ENCODE measurements at regions not wholly inside any gene's neighbourhood (a gene's known extent, or its start where the extent isn't known, plus 50 kb on each side); places are given as distances from the start of the nearest gene placed in this dataset.
"Not testable (repeated sequence)": the region's sequence is repeated elsewhere in the genome, so short reads cannot be mapped to it uniquely, and the experiment has no call there.

- no peak for DNase-seq (ENCODE audit: low read depth)
Measured at GRCh38 chrX:34404386-34405070, 252.6 kb downstream of the TMEM47 start.

- no peak for DNase-seq (ENCODE audit: low read depth)
Measured at GRCh38 chrX:34401411-34401810, 255.7 kb downstream of the TMEM47 start.

DNA sequence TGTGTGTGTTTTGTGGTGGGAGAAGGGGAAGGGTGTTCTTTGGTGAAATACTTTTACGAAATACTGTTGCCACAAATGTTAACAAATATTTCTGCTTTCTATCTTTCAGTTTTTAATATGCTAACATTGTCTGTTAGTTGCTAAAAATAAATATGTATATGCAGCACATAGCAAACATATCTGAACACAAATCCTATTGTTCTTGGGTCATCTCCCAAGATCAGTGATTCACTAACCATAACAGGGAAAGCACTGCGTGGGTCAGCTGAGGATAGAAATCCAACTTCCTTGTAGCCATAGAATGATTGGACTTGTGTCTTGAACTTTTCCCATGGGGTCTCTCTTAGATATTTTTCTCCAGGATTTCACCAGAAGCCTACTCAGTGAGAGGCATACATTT is 250.3 kb upstream of the FAM47A start:
- no peak for DNase-seq (ENCODE audit: low read depth)

DNA sequence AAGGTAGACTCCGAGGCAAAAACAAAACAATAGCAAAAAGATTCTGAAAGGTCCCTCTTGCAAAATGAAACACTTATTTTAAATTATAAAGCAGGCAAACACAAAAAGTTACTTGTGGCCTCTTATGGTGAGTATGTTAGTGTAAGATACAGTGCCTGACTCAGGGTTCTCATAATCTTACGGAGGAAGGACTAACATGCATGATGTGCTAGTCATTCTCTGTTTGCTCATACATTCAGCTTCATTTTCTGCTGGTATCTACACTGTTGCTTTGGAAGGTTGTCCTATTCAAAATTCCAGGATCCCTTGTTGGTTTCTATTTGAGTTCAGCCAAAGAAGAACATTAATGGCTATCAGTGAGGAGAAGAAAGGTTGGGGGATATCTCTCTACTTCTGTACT is 249.1 kb upstream of the FAM47A start:
- DNase-seq (ENCODE audit: low read depth), result no peak

- DNase-seq (ENCODE audit: low read depth), result no peak
Measured at GRCh38 chrX:34379891-34380290, 247.8 kb upstream of the FAM47A start.

GRCh38 chrX:34377645-34378044 is 245.5 kb upstream of the FAM47A start:
- no peak for DNase-seq (ENCODE audit: low read depth)

DNA sequence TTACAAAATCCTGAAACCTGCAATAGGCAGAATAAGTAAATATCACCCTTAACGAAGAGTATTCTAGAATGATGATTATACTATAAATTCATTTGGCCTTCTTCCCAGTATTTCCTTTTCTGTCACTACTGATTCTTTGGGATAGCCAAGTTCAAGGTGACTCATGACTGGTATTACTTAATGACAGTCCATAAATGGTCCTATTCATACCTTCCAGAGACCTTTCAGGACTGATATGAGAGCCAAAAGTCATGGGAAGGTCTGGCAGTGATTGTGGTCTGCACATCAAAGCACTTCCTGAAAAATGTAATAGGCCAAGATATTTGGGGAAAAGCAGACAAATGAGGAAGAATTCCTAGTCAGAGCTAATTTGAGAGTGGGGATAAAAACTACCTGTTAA is 239.6 kb upstream of the FAM47A start:
- no peak for DNase-seq (ENCODE audit: low read depth)

DNA sequence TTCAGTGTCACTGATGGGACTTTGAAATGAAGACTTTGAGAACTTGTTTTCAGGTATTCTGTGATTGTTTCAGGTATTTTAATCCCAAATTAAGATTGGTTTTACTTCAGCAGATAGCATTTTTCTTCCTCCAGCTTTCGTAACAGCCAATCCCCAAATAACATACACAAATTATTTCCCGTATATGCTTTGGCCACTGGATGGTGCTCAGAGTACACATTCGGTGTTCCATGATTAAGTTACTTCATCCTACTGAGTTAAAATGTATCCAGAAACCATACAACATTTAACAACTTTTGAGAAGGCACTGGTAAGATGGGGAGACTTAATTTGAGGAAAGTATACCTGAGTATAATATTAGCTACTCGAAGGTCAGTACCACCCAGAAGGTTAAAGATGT is 233.4 kb upstream of the FAM47A start:
- DNase-seq (ENCODE audit: low read depth), result peak; percentile 3

DNA sequence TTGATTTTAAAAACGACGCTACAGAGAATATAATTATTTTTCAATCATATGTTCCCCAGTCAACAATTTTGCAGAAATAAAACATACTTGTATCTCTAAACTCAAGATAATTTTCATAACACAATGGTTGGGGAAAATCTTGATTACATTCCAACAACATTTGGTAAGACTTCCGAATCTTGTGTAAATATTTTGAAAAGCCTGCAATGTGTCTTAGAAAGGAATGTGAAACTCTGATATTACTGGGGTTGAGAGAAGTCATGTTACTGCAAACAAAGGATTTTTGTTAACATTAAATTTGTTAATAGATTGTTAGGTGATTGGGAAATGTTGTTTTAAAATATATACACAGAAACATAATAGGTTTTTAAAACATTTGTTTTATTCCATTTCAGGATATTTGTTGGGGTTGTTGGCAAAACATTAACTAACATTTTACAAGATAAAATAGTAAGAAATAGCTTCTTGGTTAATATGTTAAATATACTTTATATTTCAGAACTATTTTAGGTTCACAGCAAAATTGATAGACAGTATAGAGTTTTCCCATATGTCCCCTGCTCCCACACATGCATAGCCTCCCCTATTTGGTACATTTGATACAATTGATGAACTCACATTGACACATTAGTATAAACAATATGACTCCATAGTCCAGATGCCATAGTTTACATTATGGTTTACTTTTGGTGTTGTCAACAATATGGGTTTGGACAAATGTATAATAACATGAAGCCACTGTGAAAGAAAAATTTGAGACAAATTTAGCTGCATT is 218.6 kb upstream of the FAM47A start:
- no peak for DNase-seq (ENCODE audit: low read depth)

- no peak for DNase-seq (ENCODE audit: low read depth)
Measured at GRCh38 chrX:34343001-34343400, 210.9 kb upstream of the FAM47A start.

- DNase-seq (ENCODE audit: low read depth), result no peak
Measured at GRCh38 chrX:34341814-34342213, 209.7 kb upstream of the FAM47A start.

GRCh38 chrX:34341258-34341657 is 209.1 kb upstream of the FAM47A start:
- DNase-seq (ENCODE audit: low read depth), result no peak

DNA sequence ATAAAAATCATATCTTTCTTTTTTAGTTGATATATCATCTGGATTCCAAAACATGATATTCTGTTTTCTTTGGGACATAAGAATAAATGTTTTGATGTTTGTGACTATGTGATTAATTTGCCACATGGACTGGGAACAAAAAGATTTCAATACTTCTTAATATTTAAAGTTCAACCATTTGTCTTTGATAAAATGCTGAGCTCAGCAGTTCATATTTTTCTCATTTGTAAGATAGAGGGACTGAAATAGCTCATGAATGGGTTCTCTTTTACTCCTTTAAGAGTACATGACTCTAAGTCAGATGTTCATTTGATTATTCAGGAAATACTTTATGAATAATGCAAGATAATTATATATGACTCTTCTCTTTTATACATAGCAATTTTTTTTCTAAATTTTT is 205.9 kb upstream of the FAM47A start:
- no peak for DNase-seq (ENCODE audit: low read depth)

DNA sequence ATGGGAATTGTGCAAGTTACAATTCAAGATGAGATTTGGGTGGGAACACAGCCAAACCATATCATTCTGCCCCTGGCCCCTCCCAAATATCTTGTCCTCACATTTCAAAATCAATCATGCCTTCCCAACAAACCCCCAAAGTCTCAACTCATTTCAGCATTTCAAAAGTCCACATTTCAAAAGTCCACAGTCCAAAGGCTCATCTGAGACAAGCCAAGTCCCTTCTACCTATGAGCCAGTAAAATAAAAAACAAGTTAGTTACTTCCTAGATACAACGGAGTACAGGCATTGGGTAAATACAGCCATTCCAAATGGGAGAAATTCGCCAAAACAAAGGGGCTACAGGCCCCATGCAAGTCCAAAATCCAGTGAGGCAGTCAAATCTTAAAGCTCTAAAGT is 203.3 kb upstream of the FAM47A start:
- not testable (repeated sequence) for DNase-seq (ENCODE audit: low read depth)

- no peak for DNase-seq (ENCODE audit: low read depth)
Measured at GRCh38 chrX:34332334-34332733, 200.2 kb upstream of the FAM47A start.

- no peak for DNase-seq (ENCODE audit: low read depth)
Measured at GRCh38 chrX:34325460-34325859, 193.3 kb upstream of the FAM47A start.

DNA sequence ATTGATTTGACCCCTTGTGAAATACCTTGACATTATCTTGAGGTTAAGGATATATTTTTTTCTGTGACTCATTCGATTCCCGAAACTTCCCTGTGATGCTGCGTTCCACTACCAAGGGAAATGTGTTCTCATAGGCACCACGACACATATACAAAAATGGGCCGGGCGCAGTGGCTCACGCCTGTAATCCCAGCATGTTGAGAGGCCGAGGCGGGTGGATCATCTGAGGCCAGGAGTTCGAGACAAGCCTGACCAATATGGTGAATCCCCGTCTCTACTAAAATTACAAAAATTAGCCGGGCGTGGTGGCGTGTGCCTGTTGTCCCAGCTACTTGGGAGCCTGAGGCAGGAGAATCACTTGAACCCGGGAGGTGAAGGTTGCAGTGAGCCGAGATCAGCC is 188.3 kb upstream of the FAM47A start:
- not testable (repeated sequence) for DNase-seq (ENCODE audit: low read depth)

- no peak for DNase-seq (ENCODE audit: low read depth)
Measured at GRCh38 chrX:34300871-34301270, 168.8 kb upstream of the FAM47A start.

GRCh38 chrX:34299451-34299967 is 167.4 kb upstream of the FAM47A start:
- no peak for DNase-seq (ENCODE audit: low read depth)

GRCh38 chrX:34294665-34295064 is 162.6 kb upstream of the FAM47A start:
- no peak for DNase-seq (ENCODE audit: low read depth)

- DNase-seq (ENCODE audit: low read depth), result no peak
Measured at GRCh38 chrX:34288782-34289181, 156.7 kb upstream of the FAM47A start.

DNA sequence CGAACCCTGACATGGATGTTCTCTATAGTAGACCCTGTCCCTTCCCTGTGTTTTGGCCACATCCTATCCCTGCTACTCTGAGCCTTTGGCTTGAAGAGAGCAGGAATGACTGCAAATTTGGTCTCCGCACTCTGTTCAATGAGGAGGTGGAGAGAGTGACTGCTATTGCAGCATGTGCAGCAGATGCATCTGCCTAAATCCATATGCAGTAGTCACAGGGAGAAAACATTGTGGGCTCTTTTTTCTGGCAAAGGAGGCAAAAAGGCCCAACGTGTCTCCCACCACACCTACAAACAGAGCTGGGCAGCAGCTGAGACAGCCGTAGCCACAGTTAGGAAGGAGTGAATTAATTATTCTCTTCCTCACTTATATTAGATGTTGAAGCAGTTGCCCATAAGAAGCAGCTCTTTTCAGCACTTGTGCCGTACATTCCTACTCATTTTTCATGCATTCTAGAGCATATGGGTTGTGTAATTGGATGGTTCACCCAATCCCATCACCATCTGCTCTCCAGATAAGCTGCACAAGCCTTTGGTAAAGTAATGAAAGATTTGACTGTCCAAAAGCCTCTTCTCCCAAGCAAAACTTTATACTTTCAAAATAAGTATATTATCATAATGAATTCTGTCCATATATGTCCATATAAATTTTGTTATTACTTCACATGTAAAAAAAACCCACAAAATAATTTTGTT is 147.9 kb upstream of the FAM47A start:
- no peak for DNase-seq (ENCODE audit: low read depth)

GRCh38 chrX:34275699-34276098 is 143.6 kb upstream of the FAM47A start:
- DNase-seq (ENCODE audit: low read depth), result no peak

Data from GM04504 (cell line).